ENCODE measurements at regions not wholly inside any gene's neighbourhood (a gene's known extent, or its start where the extent isn't known, plus 50 kb on each side); places are given as distances from the start of the nearest gene placed in this dataset.

GRCh38 chr3:159244933-159245332 lies 443.1 kb downstream of the MFSD1 start:
- TF ChIP-seq CTCF (optimal IDR thresholded peaks at IDR 0.05 in 1 of 3, IDR thresholded peaks at IDR 0.05 in 1 of 3, conservative IDR thresholded peaks at IDR 0.05 in 1 of 3; ENCODE audit: extremely low read depth in 1 of 3, insufficient read depth in 2 of 3, low read length in 3 of 3): no peak
- no peak for TF ChIP-seq EZH2 (IDR thresholded peaks at IDR 0.05; ENCODE audit: low read length)
